Effector memory CD8-positive, alpha-beta T cell (primary cell): ENCODE measurements at regions not wholly inside any gene's neighbourhood (a gene's known extent, or its start where the extent isn't known, plus 50 kb on each side); places are given as distances from the start of the nearest gene placed in this dataset.

Source experiments
- ATAC-seq: fragments of 150-1000 bp; cut with Tn5 transposase; replicated peaks from 2 replicates; pipeline ENCODE4 v1.10.0; 2021; ENCODE audit warnings: mild to moderate bottlenecking, moderate library complexity
- DNase-seq, 3 experiments: peaks; one replicate each; pipeline ENCODE4 v3.0.0; 2021
- H3K27ac Mint-ChIP-seq, 2 donors: one replicate each; pipeline ENCODE4 v1.8.0; 2022; ENCODE audit warnings: mild to moderate bottlenecking in 2 of 2, mixed read lengths in 2 of 2, moderate library complexity in 2 of 2
- H3K27me3 Mint-ChIP-seq, 2 donors: one replicate each; pipeline ENCODE4 v1.8.0; 2022; ENCODE audit warnings: mixed read lengths in 2 of 2
- H3K36me3 Mint-ChIP-seq: one replicate; pipeline ENCODE4 v1.8.0; 2022; ENCODE audit warnings: mild to moderate bottlenecking, moderate library complexity, mixed read lengths; ENCODE audit not compliant: insufficient read depth
- H3K4me1 Mint-ChIP-seq, 2 donors: one replicate each; pipeline ENCODE4 v1.8.0; 2022; ENCODE audit warnings: low read depth in 2 of 2, mixed read lengths in 2 of 2
- H3K4me3 Mint-ChIP-seq, 2 donors: one replicate each; pipeline ENCODE4 v1.8.0; 2022; ENCODE audit warnings: mild to moderate bottlenecking in 2 of 2, mixed read lengths in 2 of 2, moderate library complexity in 2 of 2
- H3K9me3 Mint-ChIP-seq, 2 donors: one replicate each; pipeline ENCODE4 v1.8.0; 2022; ENCODE audit warnings: mixed read lengths in 2 of 2

DNA sequence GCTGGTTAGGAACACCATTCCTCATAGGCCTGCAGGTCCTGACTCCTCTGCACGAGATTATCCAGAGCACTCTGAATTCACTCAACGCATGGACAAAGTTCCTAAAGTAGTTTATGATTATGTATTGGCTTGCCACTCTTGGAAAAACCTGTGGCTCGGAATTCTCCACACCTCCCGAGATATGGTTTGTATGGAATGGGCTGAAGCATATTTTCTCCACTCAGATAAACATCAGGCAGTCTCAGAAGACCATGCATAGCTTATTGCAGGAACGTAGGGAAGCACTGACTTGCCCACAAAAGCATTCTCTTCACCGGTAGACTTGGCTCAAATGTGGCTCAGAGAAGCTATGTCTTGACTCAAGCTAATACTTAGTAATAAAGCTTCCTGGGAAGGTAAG is 338.6 kb upstream of the NFE2L3 start:
- no peak overlapping the region for H3K27ac Mint-ChIP-seq
- H3K4me1 Mint-ChIP-seq: no peaks in the 10 kb centered on the region
- H3K4me3 Mint-ChIP-seq: no peak overlapping the region
- DNase-seq (no peak), ATAC-seq (no peak)
- peaks cover 3% of the 10 kb centered on the region for H3K36me3 Mint-ChIP-seq
- H3K27me3 Mint-ChIP-seq: peaks cover 38 to 52% of the 10 kb centered on the region in 2 donors
- no peaks in the 10 kb centered on the region for H3K9me3 Mint-ChIP-seq

DNA sequence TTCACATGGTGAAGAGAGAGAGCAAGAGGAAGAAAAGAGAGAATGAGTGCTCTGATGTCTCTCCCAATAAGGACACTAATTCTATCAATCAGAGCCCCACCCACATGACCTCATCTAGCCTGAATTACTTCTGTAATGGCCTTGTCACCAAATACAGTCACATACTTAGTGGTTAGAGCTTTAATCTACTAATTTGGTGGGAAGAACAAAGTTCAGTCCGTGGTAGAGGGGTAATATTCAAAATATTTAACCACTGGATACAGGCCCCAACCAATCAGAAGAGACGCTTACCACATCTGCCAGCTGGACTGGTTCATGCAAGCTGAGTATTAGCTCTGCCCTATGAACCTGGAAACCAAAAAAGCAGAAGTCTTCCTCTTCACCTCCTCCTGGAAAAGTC is 336.3 kb upstream of the NFE2L3 start:
- Mint-ChIP-seq H3K4me1 (no peaks in the 10 kb centered on the region), H3K9me3 (no peaks in the 10 kb centered on the region), H3K4me3 (no peak overlapping the region), H3K36me3 (no peaks in the 10 kb centered on the region), H3K27me3 (peaks cover 44 to 58% of the 10 kb centered on the region in 2 donors), H3K27ac (no peak overlapping the region)
- no peak for DNase-seq
- ATAC-seq: no peak

DNA sequence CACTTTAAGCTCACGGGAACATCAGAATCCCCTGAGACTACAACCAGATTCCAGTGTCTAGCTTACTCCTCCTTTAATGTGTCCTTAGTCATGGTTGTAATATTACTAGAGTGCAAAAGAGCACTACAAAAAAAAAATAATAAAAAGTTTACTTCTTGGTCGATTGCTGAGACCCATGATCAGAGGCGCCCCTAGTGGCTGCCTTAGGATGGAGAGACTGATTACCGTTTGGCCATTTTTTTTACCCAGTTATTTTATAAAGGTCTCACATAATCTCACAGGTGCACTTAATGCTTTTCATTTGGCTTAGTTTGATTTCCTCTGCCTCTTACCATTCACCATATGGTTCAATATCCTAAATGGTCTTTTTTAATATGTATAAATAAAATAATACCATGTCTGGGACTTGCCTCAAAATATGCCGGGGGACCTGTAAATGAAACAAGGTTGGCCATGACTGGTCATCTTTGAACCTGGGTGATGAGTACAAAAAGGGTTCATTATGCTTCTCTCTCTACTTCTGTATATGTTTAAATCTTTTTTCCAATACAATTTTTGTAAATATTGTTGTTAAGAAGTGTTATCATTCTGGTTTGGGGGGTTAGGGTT is 331.5 kb upstream of the NFE2L3 start:
- Mint-ChIP-seq H3K9me3 (no peaks in the 10 kb centered on the region), H3K4me1 (no peaks in the 10 kb centered on the region), H3K4me3 (no peak overlapping the region), H3K36me3 (no peaks in the 10 kb centered on the region), H3K27ac (no peak overlapping the region), H3K27me3 (peaks cover 65 to 76% of the 10 kb centered on the region in 2 donors)
- ATAC-seq (no peak), DNase-seq (no peak)

DNA sequence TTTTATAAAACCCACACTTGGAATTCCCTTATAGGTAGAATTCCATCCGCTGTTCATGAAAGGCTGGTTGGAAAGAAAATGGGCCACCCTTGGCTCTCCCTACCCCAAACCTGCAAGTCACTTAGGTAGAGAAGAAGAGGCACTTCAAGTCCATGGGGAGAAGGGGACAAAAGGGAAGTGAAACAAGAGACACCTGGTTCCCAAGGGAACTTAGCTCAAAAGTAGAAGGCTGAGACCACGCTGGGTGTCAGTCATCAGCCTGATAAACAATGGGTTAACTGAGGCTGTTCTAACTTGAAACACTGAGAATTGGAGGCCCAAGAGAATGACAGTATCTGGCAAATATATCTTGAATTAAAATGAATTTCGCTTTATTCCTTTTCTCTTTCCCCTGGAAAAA is 330.8 kb upstream of the NFE2L3 start:
- peaks cover 63 to 75% of the 10 kb centered on the region in 2 donors for H3K27me3 Mint-ChIP-seq
- no peaks in the 10 kb centered on the region for H3K4me1 Mint-ChIP-seq
- DNase-seq: no peak
- H3K36me3 Mint-ChIP-seq: no peaks in the 10 kb centered on the region
- no peak overlapping the region for H3K4me3 Mint-ChIP-seq
- no peak for ATAC-seq
- no peaks in the 10 kb centered on the region for H3K9me3 Mint-ChIP-seq
- H3K27ac Mint-ChIP-seq: no peak overlapping the region

DNA sequence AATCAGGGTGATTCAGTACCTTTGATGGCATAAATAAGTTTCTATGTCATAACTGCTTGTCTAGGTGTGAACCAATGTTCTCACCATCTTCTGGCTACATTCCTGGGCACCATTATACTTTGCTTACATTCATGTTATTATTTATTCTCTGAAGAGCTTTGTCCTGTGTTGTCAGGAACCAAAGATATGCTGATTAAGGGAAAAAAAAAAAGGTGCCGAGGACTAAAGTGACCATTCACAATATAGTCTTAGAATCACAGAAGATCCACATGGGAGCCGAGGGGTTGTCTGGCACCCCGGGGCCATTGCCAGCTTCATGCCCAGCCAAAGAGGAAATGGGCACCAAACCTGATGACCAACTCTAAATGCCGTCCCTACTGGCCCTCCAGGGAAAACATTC is 329.2 kb upstream of the NFE2L3 start:
- no peak for ATAC-seq
- H3K27ac Mint-ChIP-seq: no peak overlapping the region
- no peaks in the 10 kb centered on the region for H3K36me3 Mint-ChIP-seq
- no peak for DNase-seq
- no peaks in the 10 kb centered on the region for H3K4me1 Mint-ChIP-seq
- peaks cover 58 to 73% of the 10 kb centered on the region in 2 donors for H3K27me3 Mint-ChIP-seq
- H3K4me3 Mint-ChIP-seq: no peak overlapping the region
- H3K9me3 Mint-ChIP-seq: no peaks in the 10 kb centered on the region

DNA sequence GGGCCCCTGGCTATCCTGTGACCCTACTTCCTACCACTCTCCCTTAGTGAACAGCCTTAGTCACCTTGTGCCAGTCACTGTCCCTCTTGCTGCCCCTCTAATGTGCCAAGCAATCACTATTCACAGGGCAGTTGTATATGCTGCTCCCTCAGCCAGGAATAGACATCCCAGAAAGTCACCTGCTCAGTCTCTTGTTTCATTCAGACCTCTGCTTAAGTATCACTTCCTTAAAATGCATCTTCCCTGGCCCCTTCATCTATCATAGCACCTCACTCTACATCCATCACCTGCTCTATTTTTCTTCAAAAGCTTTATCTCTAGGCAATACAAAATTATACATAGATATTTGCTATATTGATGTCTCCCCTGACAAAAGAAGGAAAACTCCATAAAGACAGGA is 328.4 kb upstream of the NFE2L3 start:
- DNase-seq: no peak
- Mint-ChIP-seq H3K27me3 (peaks cover 58 to 80% of the 10 kb centered on the region in 2 donors), H3K27ac (no peak overlapping the region), H3K4me1 (no peaks in the 10 kb centered on the region), H3K36me3 (no peaks in the 10 kb centered on the region), H3K4me3 (no peak overlapping the region), H3K9me3 (no peaks in the 10 kb centered on the region)
- ATAC-seq: no peak

DNA sequence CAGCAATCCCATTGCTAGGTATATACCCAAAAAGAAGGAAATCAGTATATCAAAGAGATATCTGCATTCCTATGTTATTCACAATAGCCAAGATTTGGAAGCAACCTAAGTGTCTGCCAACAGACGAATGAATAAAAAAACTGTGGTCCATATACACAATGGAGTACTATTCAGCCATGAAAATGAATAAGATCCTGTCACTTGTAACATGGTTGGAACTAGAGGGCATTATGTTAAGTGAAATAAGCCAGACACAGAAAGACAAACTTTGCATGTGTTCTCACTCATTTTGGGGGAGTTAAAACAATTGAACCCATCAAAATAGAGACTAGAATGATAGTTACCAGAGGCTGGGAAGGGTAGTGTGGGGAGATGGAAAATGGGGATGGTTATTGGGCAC is 323.5 kb upstream of the NFE2L3 start:
- H3K36me3 Mint-ChIP-seq: peaks cover 2% of the 10 kb centered on the region
- H3K9me3 Mint-ChIP-seq: no peaks in the 10 kb centered on the region
- H3K27me3 Mint-ChIP-seq: peaks cover 59 to 71% of the 10 kb centered on the region in 2 donors
- H3K4me3 Mint-ChIP-seq: no peak overlapping the region
- no peak overlapping the region for H3K27ac Mint-ChIP-seq
- no peaks in the 10 kb centered on the region for H3K4me1 Mint-ChIP-seq
- DNase-seq: no peak
- no peak for ATAC-seq

DNA sequence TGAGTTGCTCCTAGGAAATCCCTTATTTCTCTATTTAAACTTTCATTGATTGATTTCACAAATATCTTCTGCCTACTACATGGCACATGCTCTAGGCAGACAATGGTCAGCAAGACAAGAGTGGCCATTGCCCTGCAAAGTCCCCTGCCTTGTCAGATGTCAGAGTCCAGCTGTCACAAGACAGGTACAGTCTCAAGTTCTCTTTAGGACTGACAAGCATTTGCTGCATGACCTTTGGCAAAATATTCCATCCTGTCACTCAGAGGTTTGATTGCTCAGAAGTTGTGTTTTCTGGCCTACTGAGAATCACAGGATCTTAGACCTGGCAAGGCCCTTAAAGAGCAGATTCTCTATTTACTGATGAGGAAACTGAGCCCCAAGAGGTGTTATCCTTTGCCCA is 322.3 kb upstream of the NFE2L3 start:
- H3K9me3 Mint-ChIP-seq: no peaks in the 10 kb centered on the region
- peaks cover 55 to 65% of the 10 kb centered on the region in 2 donors for H3K27me3 Mint-ChIP-seq
- no peak overlapping the region for H3K27ac Mint-ChIP-seq
- no peaks in the 10 kb centered on the region for H3K4me1 Mint-ChIP-seq
- no peak overlapping the region for H3K4me3 Mint-ChIP-seq
- peaks cover 2% of the 10 kb centered on the region for H3K36me3 Mint-ChIP-seq
- DNase-seq (no peak), ATAC-seq (no peak)

DNA sequence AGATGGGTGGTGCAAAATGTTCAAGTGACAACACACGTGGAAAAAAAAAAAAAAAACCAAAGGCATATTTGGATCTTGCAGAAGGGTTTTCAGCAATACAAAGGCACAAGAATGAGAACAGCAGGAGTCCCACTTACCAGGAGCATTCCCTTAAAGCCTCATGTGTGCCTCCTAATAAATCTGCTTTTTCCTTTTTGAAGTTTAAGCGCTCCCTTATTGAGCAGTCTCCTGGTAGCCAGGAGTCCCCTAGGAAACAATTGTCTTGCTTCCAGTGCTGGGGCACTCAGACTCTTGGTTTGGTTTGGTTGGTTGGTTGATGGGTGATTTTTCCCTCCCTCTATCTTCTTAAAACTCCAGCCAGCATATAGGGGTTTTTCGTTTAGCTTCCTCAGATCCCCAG is 321.8 kb upstream of the NFE2L3 start:
- H3K27ac Mint-ChIP-seq: no peak overlapping the region
- ATAC-seq: no peak
- no peaks in the 10 kb centered on the region for H3K9me3 Mint-ChIP-seq
- H3K27me3 Mint-ChIP-seq: peaks cover 49 to 60% of the 10 kb centered on the region in 2 donors
- H3K36me3 Mint-ChIP-seq: peaks cover 2% of the 10 kb centered on the region
- DNase-seq: no peak
- no peaks in the 10 kb centered on the region for H3K4me1 Mint-ChIP-seq
- H3K4me3 Mint-ChIP-seq: no peak overlapping the region

DNA sequence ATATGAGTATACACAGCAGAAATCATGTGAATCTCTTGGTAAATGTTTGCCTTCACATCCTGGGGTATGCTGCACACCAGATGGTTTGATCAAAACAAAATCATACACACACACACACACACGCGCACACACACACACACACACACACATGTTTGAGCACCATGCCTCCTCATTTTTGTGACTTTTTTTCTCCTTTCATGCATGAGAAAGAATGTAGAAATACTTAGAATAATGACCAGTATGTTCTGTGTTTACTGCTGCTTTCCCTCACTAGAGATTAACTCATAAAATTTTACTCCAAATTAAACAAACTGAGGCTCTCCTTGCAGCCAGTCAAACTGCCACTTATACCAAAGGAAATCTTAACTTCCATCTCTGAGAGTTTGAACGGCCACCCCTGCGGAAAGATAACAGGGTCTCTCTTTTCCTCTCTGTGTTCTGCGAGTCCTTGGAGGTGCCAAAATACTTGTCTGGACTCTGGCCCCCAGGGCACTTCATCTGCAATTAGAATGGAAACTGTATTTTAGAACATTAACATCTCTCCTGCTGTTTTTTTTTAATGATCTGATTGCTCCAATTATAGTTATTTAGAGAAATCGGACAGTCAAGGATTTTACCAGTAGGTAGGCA is 320.8 kb upstream of the NFE2L3 start:
- Mint-ChIP-seq H3K4me3 (no peak overlapping the region), H3K27me3 (peaks cover 48 to 58% of the 10 kb centered on the region in 2 donors), H3K36me3 (peaks cover 2% of the 10 kb centered on the region), H3K27ac (no peak overlapping the region), H3K9me3 (no peaks in the 10 kb centered on the region), H3K4me1 (no peaks in the 10 kb centered on the region)
- ATAC-seq (no peak), DNase-seq (no peak)

DNA sequence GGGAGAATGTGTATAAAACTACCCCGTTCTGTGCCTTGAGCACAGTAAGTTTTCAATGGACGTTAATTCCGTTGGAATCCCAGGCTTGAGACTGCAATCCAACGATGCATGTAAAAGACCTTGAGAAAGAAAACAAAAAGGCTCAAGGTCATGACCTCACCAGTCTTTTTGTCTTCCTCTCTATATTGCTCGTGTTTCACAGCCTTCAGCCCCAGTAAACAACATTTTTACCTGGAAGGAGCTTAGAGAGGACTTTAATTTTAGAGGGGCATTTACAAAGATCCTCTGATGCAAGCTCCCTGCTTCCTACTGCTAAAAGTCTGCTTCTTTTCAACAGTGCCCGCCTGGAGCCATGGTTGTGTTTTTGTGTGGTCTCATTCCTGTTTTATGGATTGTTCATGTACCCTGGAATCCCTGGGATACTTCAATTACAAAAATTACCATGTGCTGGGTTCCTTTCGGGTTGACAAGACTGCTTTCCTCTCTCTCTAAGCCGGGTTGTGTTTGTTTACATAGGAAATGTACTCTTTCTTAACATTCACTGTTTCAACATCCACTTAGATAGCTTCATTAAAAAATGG is 320.1 kb upstream of the NFE2L3 start:
- no peak for ATAC-seq

DNA sequence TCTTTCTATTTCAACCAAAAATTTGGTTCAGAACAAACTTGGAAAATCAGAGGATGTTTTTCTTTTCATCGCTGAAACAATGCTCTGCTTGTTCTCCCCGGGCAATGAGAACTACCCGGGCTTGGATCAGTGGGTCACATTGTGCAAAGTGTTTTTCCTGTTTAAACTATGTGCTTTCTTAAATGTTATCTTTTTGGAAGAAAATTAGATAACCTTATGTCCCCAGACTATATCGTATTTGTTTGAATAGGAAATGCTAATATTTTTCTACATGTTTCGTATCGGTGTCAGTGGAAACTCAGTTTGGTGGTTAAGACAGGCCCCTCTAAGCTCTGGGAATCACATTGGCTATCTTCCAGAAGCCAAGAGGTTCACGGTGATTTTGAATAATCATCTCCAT is 319.5 kb upstream of the NFE2L3 start:
- no peak overlapping the region for H3K4me3 Mint-ChIP-seq
- H3K27me3 Mint-ChIP-seq: peaks cover 49 to 69% of the 10 kb centered on the region in 2 donors
- H3K36me3 Mint-ChIP-seq: peaks cover 2% of the 10 kb centered on the region
- DNase-seq (no peak), ATAC-seq (no peak)
- no peak overlapping the region for H3K27ac Mint-ChIP-seq
- H3K4me1 Mint-ChIP-seq: no peaks in the 10 kb centered on the region
- H3K9me3 Mint-ChIP-seq: no peaks in the 10 kb centered on the region

More for the DNA sequence above, 320.1 kb upstream of the NFE2L3 start:
- H3K27me3 Mint-ChIP-seq: peaks cover 53 to 66% of the 10 kb centered on the region in 2 donors
- no peak overlapping the region for H3K27ac Mint-ChIP-seq
- no peaks in the 10 kb centered on the region for H3K4me1 Mint-ChIP-seq
- no peaks in the 10 kb centered on the region for H3K9me3 Mint-ChIP-seq
- no peak overlapping the region for H3K4me3 Mint-ChIP-seq
- no peak for DNase-seq
- H3K36me3 Mint-ChIP-seq: peaks cover 2% of the 10 kb centered on the region

DNA sequence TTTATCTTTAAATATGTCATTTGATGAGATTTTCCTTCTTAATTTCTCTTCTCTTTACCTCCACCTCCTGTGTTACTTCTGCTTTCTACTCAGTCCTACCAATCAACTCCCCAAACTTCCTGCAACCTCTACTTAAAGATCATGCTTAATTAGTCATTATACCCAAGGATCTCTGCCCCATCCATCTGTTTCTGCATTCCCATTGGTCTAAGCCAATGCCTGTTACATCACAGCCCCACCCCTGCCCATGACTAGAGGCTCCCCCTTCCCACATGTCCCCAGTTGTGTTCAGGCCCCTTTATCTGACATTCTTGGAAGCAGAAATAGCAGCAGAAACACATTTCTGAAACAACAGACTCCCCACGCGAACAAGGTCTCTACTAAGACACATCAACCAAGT is 319.1 kb upstream of the NFE2L3 start:
- H3K9me3 Mint-ChIP-seq: no peaks in the 10 kb centered on the region
- H3K4me1 Mint-ChIP-seq: no peaks in the 10 kb centered on the region
- peaks cover 50 to 69% of the 10 kb centered on the region in 2 donors for H3K27me3 Mint-ChIP-seq
- DNase-seq: no peak
- H3K36me3 Mint-ChIP-seq: peaks cover 2% of the 10 kb centered on the region
- H3K4me3 Mint-ChIP-seq: no peak overlapping the region
- no peak for ATAC-seq
- no peak overlapping the region for H3K27ac Mint-ChIP-seq

DNA sequence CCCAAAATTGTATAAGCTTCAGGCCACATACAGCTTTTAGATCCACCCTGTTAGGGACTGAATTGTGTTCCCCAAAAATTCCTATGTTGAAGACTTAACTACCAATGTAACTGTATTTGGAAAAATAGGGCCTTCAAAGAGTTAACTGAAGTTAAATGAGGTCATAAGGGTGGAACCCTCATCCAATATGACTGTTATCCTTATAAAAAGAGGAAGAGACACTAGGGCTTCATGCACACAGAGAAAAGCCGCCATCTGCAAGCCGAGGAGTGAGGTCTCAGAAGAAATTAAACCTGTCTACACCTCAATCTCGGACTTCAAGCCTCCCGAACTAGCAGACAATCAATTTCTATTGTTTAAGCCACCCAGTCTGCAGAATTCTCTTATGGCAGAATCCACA is 317.9 kb upstream of the NFE2L3 start:
- peaks cover 57 to 73% of the 10 kb centered on the region in 2 donors for H3K27me3 Mint-ChIP-seq
- H3K4me3 Mint-ChIP-seq: no peak overlapping the region
- DNase-seq (no peak), ATAC-seq (no peak)
- no peaks in the 10 kb centered on the region for H3K4me1 Mint-ChIP-seq
- H3K36me3 Mint-ChIP-seq: peaks cover 2% of the 10 kb centered on the region
- H3K27ac Mint-ChIP-seq: no peak overlapping the region
- no peaks in the 10 kb centered on the region for H3K9me3 Mint-ChIP-seq
